Amygdala (tissue), 56 donors: ENCODE measurements at regions not wholly inside any gene's neighbourhood (a gene's known extent, or its start where the extent isn't known, plus 50 kb on each side); places are given as distances from the start of the nearest gene placed in this dataset.

Experiments used
- DNase-seq, 56 donors: peaks; one replicate each; lab custom pipeline; 2025; lab: John Stamatoyannopoulos, UW

DNA sequence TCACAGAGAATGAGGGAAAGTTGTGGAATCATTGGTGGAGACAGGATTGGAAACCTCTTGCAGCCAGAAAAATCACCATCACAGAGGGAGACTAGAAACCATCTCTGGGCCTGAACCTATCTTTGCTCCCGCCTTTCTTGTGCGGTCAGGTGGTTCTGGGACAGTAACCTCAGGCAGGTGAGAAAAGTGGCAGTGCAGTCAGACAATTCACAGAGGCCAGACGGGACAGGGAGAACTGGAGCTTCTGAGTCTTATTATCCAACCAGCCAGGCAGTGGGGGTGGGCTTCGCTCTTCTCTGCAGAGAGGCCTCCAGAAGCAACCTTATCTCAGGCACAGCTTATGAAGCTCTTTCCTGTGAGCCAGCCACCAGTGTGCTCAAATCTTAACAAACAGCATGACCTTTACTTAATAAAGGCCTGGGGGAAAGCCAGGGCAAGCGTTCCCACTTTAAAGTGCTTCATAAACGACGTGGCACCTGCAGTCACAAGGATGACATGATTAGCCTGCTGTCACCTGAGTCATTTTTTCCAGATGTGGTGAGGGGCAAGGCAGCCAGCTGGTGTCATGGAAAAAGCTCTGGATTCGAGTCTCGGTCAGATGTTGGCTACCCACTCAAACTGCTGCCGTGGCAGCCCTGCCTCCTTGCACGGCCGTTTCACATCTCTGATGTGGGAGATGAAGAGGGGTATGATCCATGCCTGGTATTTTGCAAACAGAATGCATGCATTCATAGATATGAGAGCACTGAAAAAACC lies 109.7 kb downstream of the B3GNT2 start:
- no peak for DNase-seq

DNA sequence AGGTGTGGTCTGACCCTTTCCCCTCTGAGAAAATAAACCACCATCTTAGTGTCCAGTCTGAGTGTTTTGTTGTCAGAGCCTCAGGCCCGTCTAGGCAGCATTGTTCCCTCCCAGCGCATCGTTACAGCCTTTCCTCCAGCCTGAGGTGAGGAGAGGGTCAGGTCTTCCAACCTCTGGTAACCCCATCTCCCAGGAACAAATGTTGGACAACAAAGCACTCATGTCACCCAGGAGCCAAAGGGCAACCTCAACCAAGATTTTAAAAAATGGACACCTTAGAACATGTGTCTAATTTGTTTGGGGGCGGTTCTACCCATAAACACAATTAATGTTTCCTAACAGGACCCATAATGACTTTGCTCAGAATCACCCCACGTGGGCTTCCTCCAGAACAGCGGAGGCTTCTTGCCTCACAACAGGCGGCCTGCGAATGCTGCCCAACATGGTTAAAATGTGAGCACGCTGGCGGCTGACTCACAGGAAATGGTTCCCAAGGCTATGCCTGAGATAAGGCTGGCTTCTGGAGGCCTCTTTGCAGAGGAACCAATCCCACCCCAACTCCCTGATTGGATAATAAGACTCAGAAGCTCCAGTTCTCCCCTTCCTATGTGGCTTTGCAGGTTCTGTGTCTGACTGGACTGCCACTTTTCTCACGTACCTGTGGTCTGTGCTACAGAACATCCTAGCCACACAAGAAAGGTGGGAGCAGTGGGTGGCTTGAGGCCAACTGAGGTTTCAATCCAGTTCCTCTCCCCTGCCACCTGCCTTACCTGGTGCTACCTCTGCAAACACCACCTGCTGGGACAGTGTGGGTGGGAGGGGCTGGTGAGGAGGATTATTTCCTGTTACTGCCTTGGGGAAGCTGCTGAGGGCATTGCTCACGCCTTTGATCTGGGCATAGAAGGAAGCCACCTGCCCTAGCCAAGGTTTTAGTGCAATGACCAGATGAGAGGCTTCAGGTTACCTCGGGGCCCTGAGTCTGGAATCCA lies 108.8 kb downstream of the B3GNT2 start:
- DNase-seq = no peak

DNA sequence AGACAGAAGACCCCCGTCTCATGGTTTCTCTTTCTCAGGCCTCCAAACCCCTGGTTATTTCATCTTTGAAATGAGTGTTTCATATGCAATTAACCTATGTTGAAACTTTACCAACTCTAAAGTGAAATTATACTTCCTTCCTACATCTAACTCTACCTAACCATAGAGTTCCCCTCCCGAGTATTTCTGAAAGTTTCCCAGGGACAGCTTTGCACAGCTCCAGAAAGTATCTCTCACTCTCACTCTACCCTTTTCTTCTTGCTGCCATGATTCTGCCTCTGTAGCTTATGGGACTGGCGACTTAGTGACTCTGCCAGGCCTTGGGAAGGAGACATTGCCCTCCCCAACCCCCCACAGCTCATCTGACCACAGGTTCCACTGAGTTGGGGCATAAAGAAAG lies 107.9 kb downstream of the B3GNT2 start:
- no peak for DNase-seq

DNA sequence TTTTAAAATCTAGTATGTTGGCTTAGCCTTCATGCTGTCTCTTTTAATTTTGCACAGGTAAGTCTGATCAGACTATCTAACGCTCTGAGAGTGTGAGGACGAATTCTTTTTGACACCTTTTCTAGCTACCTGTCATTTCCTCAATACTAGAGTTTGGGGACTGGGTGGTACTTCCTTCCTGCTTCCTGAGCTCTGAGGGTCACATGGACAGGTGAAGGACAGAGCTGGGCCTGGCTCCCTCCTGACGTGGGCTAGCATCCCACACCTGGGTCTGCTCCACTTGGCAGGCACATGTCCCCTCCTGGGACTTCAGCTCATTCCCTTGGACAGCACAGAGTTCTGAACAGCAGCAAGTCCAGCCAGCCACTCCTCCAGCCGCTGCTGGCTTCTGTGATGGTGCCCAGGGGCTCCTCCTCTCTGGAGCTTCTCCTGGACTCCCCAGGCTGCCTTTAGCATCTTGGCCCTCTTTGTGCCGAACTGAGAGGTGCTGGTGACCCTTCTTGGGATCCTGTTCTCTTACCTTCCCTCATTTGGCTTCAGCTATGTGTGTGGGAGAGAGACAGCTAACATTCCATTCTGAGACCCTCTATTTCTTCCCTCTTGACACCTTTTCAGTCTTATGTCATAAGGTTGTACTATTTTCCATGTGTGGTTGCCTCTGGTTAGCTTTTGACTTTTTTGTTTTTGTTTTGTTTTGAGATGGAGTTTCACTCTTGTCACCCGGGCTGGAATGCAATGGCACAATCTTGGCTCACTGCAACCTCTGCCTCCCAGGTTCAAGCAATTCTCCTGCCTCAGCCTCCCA lies 106.9 kb downstream of the B3GNT2 start:
- no peak for DNase-seq

DNA sequence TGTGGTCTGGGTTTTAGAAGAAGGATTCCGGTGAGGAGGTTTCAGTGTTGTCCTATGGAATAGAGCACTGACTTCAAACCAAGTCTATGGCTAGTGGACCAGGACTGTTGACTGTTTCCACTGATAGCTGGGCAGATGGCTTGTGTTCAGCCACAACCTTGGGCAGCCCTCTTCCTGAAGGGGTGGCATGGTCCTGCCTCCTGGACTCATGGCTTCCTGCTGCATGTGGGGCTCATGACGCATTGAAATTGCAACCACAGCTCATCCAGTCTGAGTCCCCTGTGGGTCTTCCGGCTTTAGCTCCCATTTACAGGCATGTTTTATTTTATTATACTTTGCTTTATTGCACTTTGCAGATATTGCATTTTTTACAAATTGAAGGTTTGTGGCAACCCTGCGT lies 105.0 kb downstream of the B3GNT2 start:
- no peak for DNase-seq

DNA sequence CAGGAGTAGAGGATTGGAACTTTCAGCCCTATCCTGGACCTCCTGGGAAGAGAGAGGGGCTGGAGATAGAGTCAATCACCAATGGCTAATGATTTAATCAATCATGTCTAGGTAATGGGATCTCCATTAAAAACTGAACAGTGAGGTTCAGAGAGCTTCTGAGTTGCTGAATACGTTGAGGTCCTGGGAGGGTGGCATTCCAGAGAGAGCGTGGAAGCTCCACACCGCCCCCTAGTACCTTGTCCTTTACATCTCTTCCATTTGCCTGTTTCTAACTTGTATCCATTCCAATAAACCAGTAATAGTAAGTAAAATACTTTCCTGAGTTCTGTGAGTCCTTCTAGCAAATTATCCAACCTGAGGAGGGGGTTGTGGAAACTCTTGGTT lies 101.7 kb downstream of the B3GNT2 start:
- DNase-seq = no peak

DNA sequence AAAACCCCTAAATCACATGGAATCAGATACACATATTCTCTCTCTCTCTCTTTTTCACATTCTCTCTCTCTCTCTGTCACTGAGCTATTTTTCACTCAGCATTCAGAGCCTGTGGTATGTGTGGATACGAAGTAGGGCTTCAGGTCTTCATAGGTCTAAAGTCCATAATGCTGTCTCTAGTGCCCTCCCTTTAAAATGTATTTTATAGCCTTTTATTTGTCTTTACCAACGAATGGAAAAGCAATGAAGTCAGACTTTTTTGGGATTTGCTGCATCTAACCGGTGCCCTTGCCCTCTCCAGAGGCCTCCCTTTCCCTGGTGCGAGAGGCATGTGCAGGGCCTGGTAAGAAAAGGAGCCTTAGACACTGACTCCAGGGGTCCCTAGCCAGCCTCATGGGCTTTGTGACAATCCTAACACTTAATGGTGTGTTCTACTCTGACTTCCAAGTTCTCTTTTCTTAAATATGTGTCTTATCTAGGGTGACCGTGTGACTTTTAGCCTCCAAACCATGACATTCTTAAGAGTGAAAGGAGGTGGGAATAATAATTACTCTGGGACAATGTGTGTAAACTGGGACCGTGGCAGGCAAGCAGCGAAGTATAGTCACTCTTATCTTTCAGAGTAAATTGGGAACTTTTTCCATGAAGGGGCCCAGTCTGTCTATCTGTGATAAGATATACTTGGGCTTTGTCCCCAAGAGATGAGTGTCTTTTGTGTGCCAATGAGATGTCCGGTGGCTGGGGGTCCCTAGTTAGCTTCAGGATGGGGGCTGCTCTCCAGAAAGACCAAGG lies 101.1 kb downstream of the B3GNT2 start:
- no peak for DNase-seq

DNA sequence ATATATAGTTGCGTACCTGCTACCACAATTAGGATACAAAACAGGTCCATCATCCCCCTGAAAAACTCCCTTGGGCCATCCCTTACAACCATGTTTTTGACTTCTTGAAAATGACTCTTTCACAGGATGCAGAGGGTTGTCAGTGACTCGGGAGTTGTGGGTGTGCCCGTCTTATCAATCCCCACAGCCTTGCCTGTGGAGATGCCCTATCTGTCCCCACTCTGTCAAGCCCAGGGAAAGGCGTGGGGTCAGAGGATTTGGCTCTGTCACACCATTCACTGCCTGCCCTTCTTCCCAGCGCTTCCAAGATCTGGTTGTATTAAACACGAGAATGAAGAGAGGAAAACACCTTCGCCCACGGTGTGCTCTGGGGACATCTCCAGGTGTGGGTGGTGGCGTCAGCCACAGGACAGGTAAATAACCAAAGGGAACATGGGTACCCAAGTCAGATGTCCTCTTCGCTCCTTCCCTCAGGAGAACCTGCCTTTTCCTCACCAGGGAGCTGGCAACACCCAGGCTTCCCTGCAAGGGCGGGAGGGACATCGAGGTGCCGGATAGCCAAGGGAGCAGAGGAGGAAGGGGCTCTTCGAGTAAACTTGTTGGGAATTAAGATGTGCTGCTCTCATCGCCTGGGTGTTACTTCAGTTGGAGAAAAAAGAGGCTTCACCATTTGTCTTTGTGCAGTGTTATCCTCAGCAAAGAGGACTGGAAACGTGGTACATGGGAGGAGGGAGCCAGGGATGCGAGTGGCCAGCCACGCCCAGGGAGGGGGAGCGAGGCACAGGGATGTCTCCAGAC lies 100.3 kb downstream of the B3GNT2 start:
- DNase-seq = no peak

DNA sequence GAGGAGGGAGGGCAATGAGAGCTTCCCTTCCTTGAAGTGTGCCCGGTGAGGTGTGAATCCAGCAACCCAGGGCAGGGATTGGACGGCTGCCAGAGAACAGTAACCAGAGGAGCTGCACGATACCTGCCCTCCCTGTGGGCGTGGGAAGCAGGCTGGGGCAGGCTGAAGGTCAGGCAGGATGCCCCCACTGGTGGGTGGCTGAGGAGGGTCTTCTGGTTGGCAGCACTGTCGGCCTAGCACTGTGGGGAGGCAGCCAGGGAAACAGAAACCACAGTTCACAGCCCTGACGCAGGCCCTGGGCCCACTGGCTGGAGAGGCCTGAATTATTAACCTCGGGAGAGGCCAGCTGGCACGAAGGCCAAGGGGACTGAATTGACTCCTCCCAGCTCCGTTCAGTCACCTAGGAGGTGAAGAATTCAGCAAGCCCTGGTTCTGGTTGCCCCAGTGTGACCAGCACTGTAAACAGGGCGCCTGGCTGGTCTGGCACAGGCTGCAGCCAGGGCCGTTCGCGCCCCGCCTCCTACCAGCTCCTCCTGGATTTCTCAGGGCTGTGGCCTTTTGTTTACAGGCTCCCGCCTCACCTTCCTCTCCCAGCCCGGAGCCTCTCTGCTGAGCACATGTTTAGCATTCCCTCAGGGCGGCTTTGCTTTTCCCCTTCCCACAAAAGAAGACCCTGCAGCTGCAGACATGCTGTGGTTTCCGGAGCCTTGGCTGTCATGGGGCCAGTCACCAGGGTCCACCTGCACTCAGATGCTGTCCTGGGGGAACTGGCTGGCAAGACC lies 97.8 kb downstream of the B3GNT2 start:
- peak in 26 of 56 donors; percentile 6 to 62 (median 20) for DNase-seq

DNA sequence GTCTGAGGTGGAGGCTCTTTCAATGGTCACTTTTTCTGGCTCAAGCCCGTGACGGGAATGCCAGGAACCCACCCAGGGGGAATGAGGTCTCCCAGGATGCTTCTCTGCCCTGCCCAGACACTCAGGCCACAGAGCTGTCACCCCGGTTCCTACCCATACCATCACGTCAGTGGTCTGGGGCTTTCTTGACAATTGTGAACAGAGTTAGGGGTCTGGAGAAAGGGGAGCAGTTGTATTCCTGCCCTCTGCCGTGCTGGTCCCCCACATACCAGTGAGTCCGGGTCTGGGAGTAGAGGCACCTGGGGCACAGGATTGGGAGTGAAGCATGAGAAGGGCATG lies 97.2 kb downstream of the B3GNT2 start:
- DNase-seq = no peak

DNA sequence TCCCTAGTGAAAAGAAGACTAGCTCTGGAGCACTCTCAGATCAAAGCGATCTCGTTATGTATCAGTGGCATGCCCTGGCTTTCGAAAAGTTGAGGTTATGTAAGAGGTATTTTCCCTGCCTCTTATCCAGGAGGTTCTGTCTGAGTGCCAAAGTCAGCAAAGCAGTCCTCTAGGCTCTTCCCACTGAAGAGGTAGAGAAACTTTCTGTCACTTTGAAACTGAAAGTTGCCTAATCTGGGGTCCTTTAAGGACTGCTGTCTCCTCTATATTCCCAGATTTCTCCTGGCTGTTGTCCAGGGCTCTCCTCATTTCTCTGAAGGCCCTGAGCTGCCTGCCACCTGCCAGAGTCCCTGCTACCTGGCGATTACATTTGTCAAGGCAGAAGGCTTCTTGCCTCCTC lies 96.3 kb downstream of the B3GNT2 start:
- no peak for DNase-seq

DNA sequence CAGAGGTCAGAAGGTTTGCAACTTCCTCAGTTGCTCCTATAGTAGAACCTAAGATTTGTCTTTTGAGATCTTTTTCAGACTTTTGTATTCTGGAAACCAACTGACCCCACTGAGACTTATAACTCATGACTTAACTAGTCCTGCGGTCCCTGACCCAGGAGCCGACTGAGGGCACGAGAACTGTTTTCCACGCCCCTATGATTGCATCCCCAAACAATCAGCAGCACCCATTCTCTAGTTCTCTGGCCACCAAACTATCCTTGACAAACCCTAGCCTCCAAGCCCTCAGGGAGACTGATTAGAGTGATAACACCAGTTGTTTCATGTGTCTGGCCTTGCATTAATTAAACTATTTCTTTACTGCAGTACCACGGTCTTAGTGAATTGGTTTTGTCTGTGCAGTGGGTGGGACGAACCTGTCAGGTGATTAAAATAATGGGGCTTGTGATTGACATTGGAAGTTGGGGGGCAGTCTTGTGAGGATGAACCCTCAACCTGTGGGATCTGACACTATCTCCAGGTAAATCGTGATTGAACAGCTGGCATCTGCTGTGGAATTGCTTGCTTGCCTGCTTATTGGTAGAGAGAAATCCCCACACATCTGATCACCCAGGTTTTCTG lies 95.7 kb downstream of the B3GNT2 start:
- DNase-seq = no peak

DNA sequence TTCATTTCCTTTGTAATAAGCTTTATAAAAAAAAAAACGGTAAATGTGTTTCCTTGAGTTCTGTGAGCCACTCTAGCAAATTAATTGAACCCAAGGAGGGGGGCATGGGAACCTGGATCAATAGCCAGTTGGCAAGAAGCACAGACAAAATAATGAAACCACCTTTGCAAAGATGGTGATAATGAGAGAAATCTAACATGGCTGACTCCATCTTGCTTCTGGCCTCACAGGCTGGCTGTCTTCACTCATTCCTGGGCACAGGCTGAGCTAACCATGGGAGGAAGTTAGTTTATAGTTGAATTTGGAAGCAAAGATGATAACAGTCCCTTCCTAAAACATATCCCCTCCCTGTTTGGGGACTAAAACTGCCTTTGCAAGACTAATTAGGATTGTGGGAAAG lies 95.1 kb downstream of the B3GNT2 start:
- DNase-seq = no peak

DNA sequence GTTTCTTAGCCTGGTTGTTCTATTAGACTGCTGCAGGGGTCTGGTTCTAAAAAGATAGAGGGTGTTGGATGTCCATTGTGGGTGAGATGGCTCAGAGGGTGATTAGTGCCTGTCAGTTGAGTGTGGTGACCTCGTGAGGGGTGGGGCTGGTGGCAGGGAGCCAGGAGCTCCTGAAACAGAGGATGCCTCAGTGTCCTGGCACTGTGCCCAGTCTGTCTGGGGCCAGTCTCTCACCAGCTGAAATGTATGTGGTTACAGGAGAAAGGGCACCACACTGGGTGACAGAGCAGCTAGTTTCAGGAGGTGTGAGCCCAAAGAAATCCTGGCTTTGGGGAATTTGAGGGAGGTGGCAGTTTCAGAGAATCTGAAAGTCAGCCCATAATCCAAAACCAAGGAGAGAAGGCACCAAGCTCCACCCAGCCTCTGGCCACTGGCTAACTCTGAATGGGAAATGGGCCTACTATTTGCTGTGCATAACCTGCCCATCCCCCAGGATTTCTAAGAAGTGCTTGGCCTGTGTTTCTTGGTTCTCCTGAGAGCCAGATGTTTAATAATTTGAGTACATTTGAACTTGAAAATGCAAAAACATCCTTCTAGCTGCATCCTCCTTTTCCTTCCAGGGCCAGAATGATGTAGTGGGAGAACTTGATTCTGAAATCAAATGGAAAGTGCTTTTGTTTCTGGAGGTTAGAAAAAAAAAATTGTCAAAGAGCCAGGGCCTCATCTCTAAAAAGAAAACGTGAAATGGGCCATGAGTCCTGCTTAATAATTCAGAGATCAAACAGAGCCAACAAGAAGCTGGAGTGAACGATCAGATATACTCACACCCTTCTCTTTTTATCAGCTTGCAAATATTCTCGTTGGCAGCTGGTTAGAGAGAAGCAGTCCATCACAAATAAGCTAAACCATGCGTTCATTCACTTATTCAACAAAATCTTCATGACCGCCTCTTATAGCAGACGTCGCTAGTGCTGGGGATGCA lies 92.3 kb downstream of the B3GNT2 start:
- peak in 2 of 56 donors; percentile 19 to 72 for DNase-seq

DNA sequence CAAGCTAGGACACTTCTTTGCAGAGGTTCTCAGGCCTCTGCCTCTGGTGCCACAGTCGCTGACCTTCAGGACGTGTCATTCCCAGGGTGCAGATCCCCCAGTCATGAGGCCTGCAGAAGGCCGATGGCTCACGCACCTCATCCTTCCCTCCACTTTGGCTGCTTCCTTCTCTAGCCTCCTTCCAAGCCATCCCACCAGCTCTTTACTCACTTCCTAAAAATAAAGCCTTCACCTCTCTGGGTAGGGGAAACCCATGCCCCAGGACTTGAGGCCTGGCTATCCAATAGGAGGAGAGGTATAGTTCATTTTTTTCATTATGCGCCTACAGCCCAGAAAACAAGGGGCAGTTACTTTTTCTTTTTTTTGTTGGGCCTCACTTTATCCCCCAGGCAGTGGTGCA lies 91.4 kb downstream of the B3GNT2 start:
- DNase-seq = no peak

DNA sequence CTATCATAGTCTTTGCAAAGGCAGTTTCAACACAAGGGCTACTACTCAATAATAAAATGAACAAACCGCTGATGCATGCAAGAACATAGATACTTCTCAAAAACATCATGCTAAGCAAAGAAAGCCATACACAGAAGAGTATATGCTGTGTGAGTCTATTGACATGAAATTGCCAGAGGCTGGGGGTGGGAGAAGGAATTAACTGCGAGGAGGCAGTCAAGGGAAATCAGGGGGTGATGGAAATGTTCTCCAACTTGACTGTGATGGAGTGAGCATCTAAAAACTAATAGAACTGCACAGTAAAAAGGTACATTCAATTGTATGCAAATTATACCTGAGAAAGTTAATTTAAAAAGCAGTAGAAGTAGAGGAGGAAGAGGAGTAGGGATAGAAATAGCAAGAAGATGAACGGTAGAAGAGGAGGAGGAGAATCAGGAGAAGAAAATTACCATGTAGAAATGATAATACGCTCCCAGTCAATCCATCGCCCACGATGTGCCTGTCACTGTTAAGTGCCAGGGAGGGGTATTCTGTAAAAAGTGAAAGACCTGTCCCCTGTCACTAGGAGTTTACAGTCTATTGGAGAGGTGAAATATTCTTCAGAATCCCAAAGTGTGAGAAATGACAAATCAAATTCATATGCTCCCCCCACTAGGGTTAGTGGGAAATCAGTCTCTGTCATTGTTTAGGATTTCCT lies 90.3 kb downstream of the B3GNT2 start:
- no peak for DNase-seq
